Stimulated activated CD4-positive, alpha-beta T cell treated with anti-CD3 and anti-CD28 coated beads, TNF-alpha, amount 100 ng/mL, for 24 hours (primary cell): ENCODE measurements at regions not wholly inside any gene's neighbourhood (a gene's known extent, or its start where the extent isn't known, plus 50 kb on each side); places are given as distances from the start of the nearest gene placed in this dataset.

Source experiments
- DNase-seq, 3 experiments: peaks; one replicate each; pipeline ENCODE4 v3.0.0-alpha.2; 2020; ENCODE audit warnings: low read depth in 3 of 3

DNA sequence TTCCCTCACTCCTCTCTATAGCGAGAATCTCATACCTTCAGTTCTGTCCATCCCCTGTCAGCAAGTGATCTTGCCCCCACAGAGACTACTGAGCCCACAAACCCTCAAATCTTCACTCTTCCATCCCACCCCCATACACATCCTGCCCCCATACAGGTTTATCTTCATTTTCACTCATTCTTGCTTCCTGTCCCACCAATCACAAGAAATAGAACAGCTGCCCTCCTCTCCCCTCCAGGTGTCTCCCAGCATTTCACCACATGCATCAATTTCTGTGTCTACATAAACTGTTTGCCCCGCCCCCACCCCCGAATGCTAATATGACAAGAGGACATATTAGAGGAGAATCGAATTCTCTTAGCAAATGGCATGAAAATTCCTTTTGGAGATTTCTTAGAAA, 54.9 kb upstream of the CARMIL1 start:
- DNase-seq = no peak

DNA sequence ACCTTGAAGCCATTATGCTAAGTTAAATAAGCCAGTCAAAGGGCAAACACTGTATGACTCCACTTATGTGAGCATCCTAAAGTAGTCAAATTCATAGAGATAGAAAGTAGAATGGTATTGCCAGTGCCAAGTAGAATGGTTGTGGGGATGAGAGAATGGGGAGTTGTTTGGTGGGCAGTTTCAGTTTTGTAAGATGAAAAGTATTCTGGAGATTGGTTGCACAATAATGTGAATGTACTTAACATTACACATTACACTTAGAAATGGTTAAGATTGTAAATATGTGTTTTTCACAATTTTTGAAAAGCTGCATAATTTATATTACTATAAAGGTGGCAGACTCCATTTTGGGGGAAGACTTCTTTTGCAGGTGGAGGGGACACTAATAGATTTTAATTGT, 51.3 kb upstream of the CARMIL1 start:
- no peak for DNase-seq
